GM12864 (cell line): ENCODE measurements at regions not wholly inside any gene's neighbourhood (a gene's known extent, or its start where the extent isn't known, plus 50 kb on each side); places are given as distances from the start of the nearest gene placed in this dataset.

ENCODE experiments used
- DNase-seq: peaks from one replicate; pipeline ENCODE4 v3.0.0-alpha.2; 2011; ENCODE audit warnings: low read depth
- H3K4me3 ChIP-seq: 2 replicates; pipeline ENCODE4 v1.5.1; 2011; ENCODE audit warnings: mild to moderate bottlenecking, low read depth, low read length, control low read depth
- CTCF ChIP-seq: IDR thresholded peaks from 2 replicates; pipeline ENCODE4 v1.5.1; 2011; ENCODE audit warnings: low read depth, mild to moderate bottlenecking, moderate library complexity, low read length, control low read depth, inconsistent platforms; ENCODE audit errors: missing control alignments

- no peak for DNase-seq
- H3K4me3 ChIP-seq = no peak overlapping the region
- no peak for TF ChIP-seq CTCF
These were observed 508.0 kb upstream of the MGMT start for GRCh38 chr10:128958834-128959690.

GRCh38 chr10:128959746-128960145 is 507.3 kb upstream of the MGMT start:
- no peak overlapping the region for H3K4me3 ChIP-seq
- no peak for DNase-seq
- TF ChIP-seq CTCF = no peak

GRCh38 chr10:128960517-128960916 is 506.5 kb upstream of the MGMT start:
- no peak for DNase-seq
- TF ChIP-seq CTCF = no peak
- no peak overlapping the region for H3K4me3 ChIP-seq

- no peak for DNase-seq
These were observed 504.9 kb upstream of the MGMT start for GRCh38 chr10:128962182-128962581.

GRCh38 chr10:128963211-128964099 is 503.6 kb upstream of the MGMT start:
- no peak for TF ChIP-seq CTCF
- DNase-seq = no peak
- no peak overlapping the region for H3K4me3 ChIP-seq

More at GRCh38 chr10:128962182-128962581, 504.9 kb upstream of the MGMT start:
- H3K4me3 ChIP-seq = no peak overlapping the region
- no peak for TF ChIP-seq CTCF

- H3K4me3 ChIP-seq = no peak overlapping the region
- TF ChIP-seq CTCF = no peak
- no peak for DNase-seq
These were observed 503.0 kb upstream of the MGMT start for GRCh38 chr10:128964100-128964403.
